K562 (cell line): ENCODE measurements at regions not wholly inside any gene's neighbourhood (a gene's known extent, or its start where the extent isn't known, plus 50 kb on each side); places are given as distances from the start of the nearest gene placed in this dataset.

ENCODE experiments used
- ATAC-seq: fragments of 200-7000 bp; cut with Tn5 transposase; 3 replicates; pipeline ENCODE4 v1.9.1; 2020; ENCODE audit warnings: moderate library complexity
- BruUV-seq: library from RNA; stranded (reverse); fragments of 400-500 nt; replicated peaks from 2 replicates; lab custom pipeline; 2021; lab: Mats Ljungman, UMichigan
- CTCF ChIA-PET: fragments of 300-600 bp; formaldehyde crosslinking; extraction: SDS; loops from one replicate; lab custom pipeline; 2021; ENCODE audit warnings: low intra/inter-chr PET ratio; lab: Yijun Ruan, JAX
- POLR2A ChIA-PET: fragments of 300-600, 350-650 bp; sonication (Branson Sonifier 250); formaldehyde crosslinking; extraction: SDS; loops from one replicate; lab custom pipeline; 2021; ENCODE audit warnings: antibody characterized with exemption, inconsistent platforms; lab: Yijun Ruan, JAX
- DNase-seq, 4 experiments: peaks; one replicate each; pipeline versions ENCODE4 v3.0.0 to v3.0.0-alpha.2; 2011 to 2018; ENCODE audit warnings: low spot score in 3 of 4, mixed read lengths in 3 of 4; ENCODE audit errors: extremely low read depth in 1 of 4
- FAIRE-seq: peaks from 2 replicates; lab custom pipeline; 2011; peaks lifted over from hg19 to GRCh38; lab: Jason Lieb, UNC
- H2AFZ ChIP-seq: 2 replicates; pipeline ENCODE4 v1.6.0; 2011; ENCODE audit warnings: low read depth, low read length, control low read depth, inconsistent platforms
- H3K27ac ChIP-seq: fragments of 200-600 bp; 3 replicates; pipeline ENCODE4 v1.8.0; 2011; ENCODE audit warnings: low read depth, mild to moderate bottlenecking, control low read depth, inconsistent platforms, low read length, moderate library complexity, mixed read lengths; ENCODE audit errors: extremely low read depth
- H3K27me3 ChIP-seq, 2 experiments: fragments of 300-600 bp in 1 of 2; 2 replicates in 1 of 2; 3 replicates in 1 of 2; pipeline versions ENCODE4 v1.6.0 to v1.8.0; 2011; ENCODE audit warnings: inconsistent platforms in 2 of 2, low read length in 2 of 2, mild to moderate bottlenecking in 1 of 2, mixed read lengths in 1 of 2, moderate library complexity in 1 of 2; ENCODE audit not compliant: control insufficient read depth in 2 of 2, insufficient read depth in 2 of 2
- H3K36me3 ChIP-seq: fragments of 300-600 bp; 3 replicates; pipeline ENCODE4 v1.8.0; 2011; ENCODE audit warnings: mild to moderate bottlenecking, low read length, inconsistent platforms; ENCODE audit not compliant: control insufficient read depth, insufficient read depth
- H3K4me1 ChIP-seq, 2 experiments: fragments of 200-600 bp in 1 of 2; replicated peaks in 1 of 2; 2 replicates in 1 of 2; 3 replicates in 1 of 2; pipeline versions ENCODE4 v1.5.1 to v1.8.0; 2011; ENCODE audit warnings: inconsistent platforms in 2 of 2, low read length in 2 of 2, mild to moderate bottlenecking in 1 of 2, mixed read lengths in 1 of 2, moderate library complexity in 1 of 2; ENCODE audit not compliant: control insufficient read depth in 2 of 2, insufficient read depth in 2 of 2
- H3K4me2 ChIP-seq: 2 replicates; pipeline ENCODE4 v1.6.1; 2011; ENCODE audit warnings: low read length, control low read depth, inconsistent platforms, mixed read lengths; ENCODE audit not compliant: insufficient read depth
- H3K4me3 ChIP-seq: fragments of 200-600 bp; sonication (generic), shearing (Covaris generic); 2 replicates; pipeline ENCODE4 v1.5.1; 2016; ENCODE audit warnings: control low read depth, inconsistent platforms
- H3K79me2 ChIP-seq: fragments of 200-600 bp; 3 replicates; pipeline ENCODE4 v1.8.0; 2011; ENCODE audit warnings: low read length, inconsistent platforms; ENCODE audit not compliant: control insufficient read depth, insufficient read depth
- H3K9ac ChIP-seq, 2 experiments: 2 replicates each; pipeline versions ENCODE4 v1.6.0 to v1.6.1; 2011; ENCODE audit warnings: low read depth in 2 of 2, low read length in 2 of 2, control low read depth in 1 of 2, inconsistent platforms in 1 of 2, mild to moderate bottlenecking in 1 of 2, mixed read lengths in 1 of 2; ENCODE audit not compliant: insufficient read depth in 1 of 2
- H3K9me1 ChIP-seq: one replicate; pipeline ENCODE4 v1.6.0; 2011; ENCODE audit warnings: inconsistent platforms, mild to moderate bottlenecking, low read length, moderate library complexity; ENCODE audit not compliant: control insufficient read depth, insufficient read depth
- H3K9me3 ChIP-seq: replicated peaks from 2 replicates; pipeline ENCODE4 v1.5.1; 2011; ENCODE audit warnings: low read depth, low read length, inconsistent platforms; ENCODE audit not compliant: control insufficient read depth, insufficient read depth
- H4K20me1 ChIP-seq: replicated peaks from 2 replicates; pipeline ENCODE4 v1.6.1; 2011; ENCODE audit warnings: low read length, inconsistent platforms, mixed read lengths; ENCODE audit not compliant: control insufficient read depth, insufficient read depth
- CTCF ChIP-seq, 3 experiments: IDR thresholded peaks in 2 of 3; conservative IDR thresholded peaks in 1 of 3; 2 replicates each; pipeline ENCODE4 v1.5.1; 2011 to 2012; ENCODE audit warnings: low read length in 3 of 3, mild to moderate bottlenecking in 3 of 3, control low read depth in 2 of 3, improper control_type of control experiment in 1 of 3, inconsistent platforms in 1 of 3, low read depth in 1 of 3, mixed read lengths in 1 of 3, moderate library complexity in 1 of 3; ENCODE audit not compliant: insufficient read depth in 2 of 3
- FOXJ3 ChIP-seq: sonication (generic); formaldehyde crosslinking; IDR thresholded peaks from 2 replicates; pipeline ENCODE4 v1.4.0; 2020; ENCODE audit warnings: mild to moderate bottlenecking, missing genetic modification reagents
- RBM15 ChIP-seq: fragments of 200-400 bp; formaldehyde crosslinking; IDR thresholded peaks from 2 replicates; pipeline ENCODE4 v1.6.1; 2018; ENCODE audit warnings: mild to moderate bottlenecking, low read length, moderate library complexity; ENCODE audit not compliant: insufficient read depth
- REST ChIP-seq, 2 experiments: fragments of 450-650 bp; formaldehyde crosslinking in 1 of 2; IDR thresholded peaks; 2 replicates each; pipeline versions ENCODE4 v1.4.0 to v1.6.1; 2014 to 2020; ENCODE audit warnings: mild to moderate bottlenecking in 2 of 2, borderline replicate concordance in 1 of 2, low read depth in 1 of 2
- ZC3H11A ChIP-seq: IDR thresholded peaks from 2 replicates; pipeline ENCODE4 v1.6.1; 2012; ENCODE audit warnings: low read depth, low read length, improper control_type of control experiment
- ZNF699 ChIP-seq: fragments of 250-450 bp; sonication (Bioruptor Pico); IDR thresholded peaks from 2 replicates; pipeline ENCODE4 v1.8.0; 2021; ENCODE audit warnings: mild to moderate bottlenecking, moderate library complexity; ENCODE audit not compliant: insufficient replicate concordance
- WGBS: fragments of 100-300 bp; shearing (Covaris generic); methylation state at CpG from one replicate; pipeline ENCODE4 v1.1.6; 2016; ENCODE audit warnings: low coverage, mixed read lengths; ENCODE audit not compliant: insufficient coverage; ENCODE audit errors: missing lambda C conversion rate; 5-methylcytosine and 5-hydroxymethylcytosine counted together
- in situ Hi-C: fragments of 300-500 bp; cut with MboI; formaldehyde crosslinking; loops from 4 replicates; pipeline ENCODE4 v1.15.0; 2018; ENCODE audit warnings: inconsistent platforms, mixed read lengths
- intact Hi-C: fragments of 100-400 bp; cut with micrococcal nuclease; formaldehyde crosslinking; loops from 2 replicates; pipeline ENCODE4 v1.14.2; 2022

- no peaks in the 10 kb centered on the region for H4K20me1 ChIP-seq
- no peaks in the 10 kb centered on the region for H3K36me3 ChIP-seq
- peaks cover 46 to 61% of the 10 kb centered on the region in 2 experiments for H3K4me1 ChIP-seq
- no peak overlapping the region; a peak in 1 of 4 replicates for H3K9ac ChIP-seq
- no peak for FAIRE-seq
- no peak overlapping the region for H3K4me2 ChIP-seq
- ChIA-PET CTCF (interaction anchor here (0.8 kb wide), 1 partner anchor 62 kb away, joined by 5 read pairs; no protein-coding TSS in a partner anchor), POLR2A (interaction anchor here (0.5 to 1.0 kb wide), 3 partner anchors 13 to 1385 kb away, joined by 3 read pairs; no protein-coding TSS in a partner anchor)
- no TSS peak for BruUV-seq
- DNase-seq, result no peak
- 68% methylated on average over 3 of the region's 3 CpGs for WGBS
- no peaks in the 10 kb centered on the region for H3K79me2 ChIP-seq
- H3K9me3 ChIP-seq, result no peaks in the 10 kb centered on the region
- no peaks in the 10 kb centered on the region for H3K27me3 ChIP-seq
- H2AFZ ChIP-seq, result no peak overlapping the region
- no peak for TF ChIP-seq ZNF699 (CRISPR knock-in tag)
- TF ChIP-seq ZC3H11A, result no peak
- TF ChIP-seq RBM15, result no peak
- no peak for TF ChIP-seq FOXJ3 (CRISPR knock-in tag)
- TF ChIP-seq CTCF (IDR thresholded peaks at IDR 0.05 in 2 of 3, conservative IDR thresholded peaks at IDR 0.05 in 1 of 3; ENCODE audit: insufficient read depth in 2 of 3, low read depth in 1 of 3, low read length in 3 of 3), result no peak
- no peak for TF ChIP-seq REST (IDR thresholded peaks at IDR 0.05; ENCODE audit: borderline replicate concordance)
- TF ChIP-seq REST (CRISPR knock-in tag; IDR thresholded peaks at IDR 0.05; ENCODE audit: low read depth), result no peak
- no peak overlapping the region for H3K27ac ChIP-seq
- ATAC-seq, result no peak
- H3K4me3 ChIP-seq, result no peak overlapping the region
- in situ Hi-C loops (no loop called here), intact Hi-C loops (loop anchor here (1.0 kb wide), 1 partner anchor 62 kb away; no protein-coding TSS in a partner anchor)
- peaks cover 5% of the 10 kb centered on the region for H3K9me1 ChIP-seq
Measured at GRCh38 chr2:42921721-42922120, 129.3 kb upstream of the HAAO start.
